Sciatic nerve (tissue), 2 donors: ENCODE measurements at regions not wholly inside any gene's neighbourhood (a gene's known extent, or its start where the extent isn't known, plus 50 kb on each side); places are given as distances from the start of the nearest gene placed in this dataset.

Source experiments
- ATAC-seq: fragments of 200-7000 bp; cut with Tn5 transposase; one replicate; pipeline ENCODE4 v1.9.1; 2020; ENCODE audit warnings: mild to moderate bottlenecking, moderate library complexity
- DNase-seq: peaks from one replicate; pipeline ENCODE4 v3.0.0-alpha.2; 2020; ENCODE audit warnings: low spot score
- intact Hi-C: fragments of 100-400 bp; cut with DNase I; formaldehyde crosslinking; loops from one replicate; pipeline ENCODE4 v1.14.2; 2022
- donor health status: DM: no; HTN: no; CAD: no.
- donor health status: DM: no; HTN: no; CAD: no.

GRCh38 chr1:98391175-98391574, 270.3 kb upstream of the SNX7 start:
- ATAC-seq, result no peak
- intact Hi-C loops, result no loop called here
- no peak for DNase-seq

GRCh38 chr1:98389809-98390208, 271.7 kb upstream of the SNX7 start:
- DNase-seq, result no peak
- intact Hi-C loops, result no loop called here
- ATAC-seq, result no peak

- DNase-seq (no peak), ATAC-seq (peak; percentile 83)
- intact Hi-C loops, result no loop called here
Measured at GRCh38 chr1:98388441-98388840, 273.1 kb upstream of the SNX7 start.

GRCh38 chr1:98387701-98388100, 273.8 kb upstream of the SNX7 start:
- no peak for ATAC-seq
- intact Hi-C loops, result no loop called here
- DNase-seq, result no peak

- ATAC-seq, result no peak
- no peak for DNase-seq
- intact Hi-C loops, result no loop called here
Measured at GRCh38 chr1:98386675-98387440, 274.7 kb upstream of the SNX7 start.

- DNase-seq, result no peak
- no peak for ATAC-seq
- intact Hi-C loops, result no loop called here
Measured at GRCh38 chr1:98385652-98386051, 275.9 kb upstream of the SNX7 start.

- no peak for ATAC-seq
- no peak for DNase-seq
- intact Hi-C loops, result no loop called here
Measured at GRCh38 chr1:98384461-98385141, 276.9 kb upstream of the SNX7 start.

GRCh38 chr1:98382986-98383740, 278.4 kb upstream of the SNX7 start:
- intact Hi-C loops, result no loop called here
- DNase-seq (no peak), ATAC-seq (no peak)

GRCh38 chr1:98382586-98382985, 278.9 kb upstream of the SNX7 start:
- no peak for DNase-seq
- intact Hi-C loops, result no loop called here
- no peak for ATAC-seq

- intact Hi-C loops, result no loop called here
- ATAC-seq, result no peak
Measured at GRCh38 chr1:98374098-98374497, 287.4 kb upstream of the SNX7 start.

GRCh38 chr1:98373056-98373455, 288.5 kb upstream of the SNX7 start:
- intact Hi-C loops, result no loop called here
- DNase-seq (no peak), ATAC-seq (no peak)

More at GRCh38 chr1:98374098-98374497, 287.4 kb upstream of the SNX7 start:
- no peak for DNase-seq

- no peak for DNase-seq
- intact Hi-C loops, result no loop called here
- no peak for ATAC-seq
Measured at GRCh38 chr1:98371764-98372163, 289.8 kb upstream of the SNX7 start.

- DNase-seq (no peak), ATAC-seq (no peak)
- intact Hi-C loops, result no loop called here
Measured at GRCh38 chr1:98369463-98369862, 292.1 kb upstream of the SNX7 start.

- no peak for DNase-seq
- ATAC-seq, result no peak
- intact Hi-C loops, result no loop called here
Measured at GRCh38 chr1:98368995-98369394, 292.5 kb upstream of the SNX7 start.

- ATAC-seq, result no peak
- DNase-seq, result no peak
- intact Hi-C loops, result no loop called here
Measured at GRCh38 chr1:98367426-98367825, 294.1 kb upstream of the SNX7 start.

- ATAC-seq, result no peak
- DNase-seq, result no peak
- intact Hi-C loops, result no loop called here
Measured at GRCh38 chr1:98366343-98366742, 295.2 kb upstream of the SNX7 start.

GRCh38 chr1:98364544-98364943, 297.0 kb upstream of the SNX7 start:
- DNase-seq (no peak), ATAC-seq (no peak)
- intact Hi-C loops, result no loop called here

GRCh38 chr1:98360864-98361263, 300.7 kb upstream of the SNX7 start:
- ATAC-seq, result no peak

GRCh38 chr1:98355656-98356383, 305.7 kb upstream of the SNX7 start:
- intact Hi-C loops, result no loop called here
- DNase-seq (no peak), ATAC-seq (no peak)

More at GRCh38 chr1:98360864-98361263, 300.7 kb upstream of the SNX7 start:
- no peak for DNase-seq
- intact Hi-C loops, result no loop called here
